ENCODE measurements at regions not wholly inside any gene's neighbourhood (a gene's known extent, or its start where the extent isn't known, plus 50 kb on each side); places are given as distances from the start of the nearest gene placed in this dataset.

DNA sequence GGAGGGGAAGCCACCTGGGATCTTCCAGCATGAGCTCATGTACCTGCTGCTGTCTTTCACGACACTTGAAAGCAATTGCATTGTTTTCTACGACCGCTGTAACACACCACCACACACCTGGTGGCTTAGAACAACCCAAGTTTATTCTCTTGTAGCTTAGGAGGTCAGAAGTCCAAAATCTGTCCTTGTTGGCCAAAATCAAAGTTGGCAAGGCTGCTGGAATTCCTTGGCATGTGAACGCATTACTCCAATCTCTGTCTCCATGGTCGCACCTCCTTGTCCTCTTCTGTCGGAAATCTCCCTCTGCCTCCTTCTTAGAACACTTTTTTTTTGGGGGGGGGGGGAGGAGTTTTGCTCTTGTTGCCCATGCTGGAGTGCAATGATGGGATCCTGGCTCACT is 305.7 kb downstream of the BAMBI start:
- TF ChIP-seq EZH2 (IDR thresholded peaks at IDR 0.05; ENCODE audit: low read length) (no peak), CTCF (optimal IDR thresholded peaks at IDR 0.05 in 1 of 3, IDR thresholded peaks at IDR 0.05 in 1 of 3, conservative IDR thresholded peaks at IDR 0.05 in 1 of 3; ENCODE audit: extremely low read depth in 1 of 3, insufficient read depth in 2 of 3, low read length in 3 of 3) (no peak)
